ENCODE measurements at regions not wholly inside any gene's neighbourhood (a gene's known extent, or its start where the extent isn't known, plus 50 kb on each side); places are given as distances from the start of the nearest gene placed in this dataset.

DNA sequence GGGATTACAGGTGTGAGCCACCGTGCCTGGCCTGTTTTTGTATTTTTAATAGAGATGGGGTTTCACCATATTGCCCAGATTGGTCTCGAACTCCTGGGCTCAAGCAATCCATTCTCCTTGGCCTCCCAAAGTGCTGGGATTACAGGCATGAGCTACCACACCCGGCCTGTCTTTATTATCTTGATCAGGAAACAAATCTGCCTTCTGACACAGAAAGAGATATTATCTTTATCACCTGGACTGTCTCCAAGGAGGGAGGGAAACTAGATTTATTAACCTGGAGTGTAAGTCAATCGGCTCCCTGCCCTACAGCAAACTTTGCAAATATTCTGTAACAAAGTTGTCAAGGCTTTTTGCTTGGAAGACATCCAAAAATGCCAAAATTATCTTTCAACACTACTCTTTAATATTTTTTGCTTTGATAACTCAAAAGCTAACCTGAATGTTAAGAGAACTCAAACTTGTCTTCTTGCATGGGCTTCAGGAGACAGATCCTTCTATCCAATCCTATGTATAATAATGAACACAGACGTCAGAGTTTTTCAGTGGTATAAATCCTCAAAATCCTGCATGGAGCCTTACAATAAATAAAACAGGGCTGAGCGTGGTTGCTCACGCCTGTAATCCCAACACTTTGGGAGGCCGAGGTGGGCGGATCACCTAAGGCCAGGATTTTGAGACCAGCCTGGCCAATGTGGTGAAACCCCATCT, 85.0 kb upstream of the LOC128125822 start:
- TF ChIP-seq, protein P1, sequence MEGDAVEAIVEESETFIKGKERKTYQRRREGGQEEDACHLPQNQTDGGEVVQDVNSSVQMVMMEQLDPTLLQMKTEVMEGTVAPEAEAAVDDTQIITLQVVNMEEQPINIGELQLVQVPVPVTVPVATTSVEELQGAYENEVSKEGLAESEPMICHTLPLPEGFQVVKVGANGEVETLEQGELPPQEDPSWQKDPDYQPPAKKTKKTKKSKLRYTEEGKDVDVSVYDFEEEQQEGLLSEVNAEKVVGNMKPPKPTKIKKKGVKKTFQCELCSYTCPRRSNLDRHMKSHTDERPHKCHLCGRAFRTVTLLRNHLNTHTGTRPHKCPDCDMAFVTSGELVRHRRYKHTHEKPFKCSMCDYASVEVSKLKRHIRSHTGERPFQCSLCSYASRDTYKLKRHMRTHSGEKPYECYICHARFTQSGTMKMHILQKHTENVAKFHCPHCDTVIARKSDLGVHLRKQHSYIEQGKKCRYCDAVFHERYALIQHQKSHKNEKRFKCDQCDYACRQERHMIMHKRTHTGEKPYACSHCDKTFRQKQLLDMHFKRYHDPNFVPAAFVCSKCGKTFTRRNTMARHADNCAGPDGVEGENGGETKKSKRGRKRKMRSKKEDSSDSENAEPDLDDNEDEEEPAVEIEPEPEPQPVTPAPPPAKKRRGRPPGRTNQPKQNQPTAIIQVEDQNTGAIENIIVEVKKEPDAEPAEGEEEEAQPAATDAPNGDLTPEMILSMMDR (conservative IDR thresholded peaks at IDR 0.05; ENCODE audit: low read length) = no peak
- TF ChIP-seq EZH2phosphoT487 (IDR thresholded peaks at IDR 0.05; ENCODE audit: borderline replicate concordance, low read depth, low read length) = no peak
